NOMO-1 treated with DMSO at 0.1 percent for 48 hours (cell line): ENCODE measurements at regions not wholly inside any gene's neighbourhood (a gene's known extent, or its start where the extent isn't known, plus 50 kb on each side); places are given as distances from the start of the nearest gene placed in this dataset.
A peak's percentile ranks its signal among the peaks of the same experiment; 100 is the strongest.
"Not testable (repeated sequence)": the region's sequence is repeated elsewhere in the genome, so short reads cannot be mapped to it uniquely, and the experiment has no call there.

Source experiments
- DNase-seq: peaks from one replicate; lab custom pipeline; 2025; ENCODE audit not compliant: unreplicated experiment; lab: John Stamatoyannopoulos, UW

GRCh38 chr12:56872366-56872765, 61.8 kb downstream of the SDR9C7 start:
- DNase-seq = no peak

- DNase-seq = no peak
Measured at GRCh38 chr12:56867216-56867615, 67.0 kb downstream of the SDR9C7 start.

GRCh38 chr12:56866493-56866892, 67.7 kb downstream of the SDR9C7 start:
- no peak for DNase-seq

DNA sequence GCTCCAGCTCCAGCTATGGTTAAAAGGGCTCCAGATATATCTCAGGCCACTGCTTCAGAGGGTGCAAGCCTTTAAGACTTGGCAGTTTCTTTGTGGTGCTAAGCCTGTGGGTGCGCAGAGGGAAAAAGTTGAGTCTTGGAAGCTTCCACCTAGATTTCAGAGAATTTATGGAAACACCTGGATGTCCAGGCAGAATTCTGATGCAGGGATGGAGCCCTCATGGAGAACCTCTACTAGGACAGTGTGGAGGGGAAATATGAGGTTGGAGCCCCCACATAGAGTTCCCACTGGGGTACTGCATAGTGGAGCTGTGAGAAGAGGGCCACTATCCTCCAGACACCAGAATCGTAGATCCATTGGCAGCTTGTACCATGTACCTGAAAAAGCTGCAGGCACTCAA, 69.9 kb downstream of the SDR9C7 start:
- DNase-seq = no peak

- DNase-seq = no peak
Measured at GRCh38 chr12:56863789-56864188, 70.4 kb downstream of the SDR9C7 start.

DNA sequence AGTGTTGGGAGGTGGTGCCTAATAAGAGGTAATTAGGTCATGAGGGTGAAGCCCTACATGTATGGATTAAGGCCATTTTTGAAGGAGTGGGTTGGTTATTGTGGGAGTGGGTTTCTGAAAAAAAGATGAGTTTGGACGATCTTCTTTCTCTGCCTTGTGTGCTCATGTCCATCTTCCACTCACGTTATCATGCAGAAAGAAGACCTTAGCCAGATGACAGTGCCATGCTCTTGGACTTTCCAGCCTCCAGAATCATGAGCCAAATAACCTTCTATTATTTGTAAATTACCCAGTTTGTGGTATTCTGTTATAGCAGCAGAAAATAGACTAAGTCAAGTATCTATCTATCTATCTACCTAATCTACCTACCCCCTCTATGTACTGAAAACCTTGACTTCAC, 71.9 kb downstream of the SDR9C7 start:
- no peak for DNase-seq

DNA sequence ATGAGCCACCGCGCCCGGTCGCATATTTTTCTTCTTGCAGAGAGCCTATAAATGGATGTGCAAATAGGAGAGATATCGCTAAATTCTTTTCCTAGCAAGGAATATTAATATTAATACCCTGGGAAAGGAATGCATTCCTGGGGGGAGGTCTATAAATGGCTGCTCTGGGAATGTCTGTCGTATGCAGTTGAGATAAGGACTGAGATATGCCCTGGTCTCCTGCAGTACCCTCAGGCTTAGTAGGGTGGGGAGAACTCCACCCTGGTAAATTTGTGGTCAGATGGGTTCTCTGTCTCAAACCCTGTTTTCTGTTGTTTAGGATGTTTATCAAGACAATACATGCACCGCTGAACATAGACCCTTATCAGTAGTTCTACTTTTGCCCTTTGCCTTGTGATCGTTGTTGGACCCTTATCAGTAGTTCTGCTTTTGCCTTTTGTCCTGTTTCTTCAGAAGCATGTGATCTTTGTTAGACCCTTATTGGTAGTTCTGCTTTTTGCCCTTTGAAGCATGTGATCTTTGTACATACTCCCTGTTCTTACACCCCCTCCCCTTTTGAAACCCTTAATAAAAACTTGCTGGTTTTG, 80.7 kb downstream of the SDR9C7 start:
- DNase-seq = not testable (repeated sequence)

GRCh38 chr12:56851462-56851861, 82.7 kb downstream of the SDR9C7 start:
- DNase-seq = no peak

GRCh38 chr12:56840922-56841321, 77.8 kb downstream of the HSD17B6 start:
- DNase-seq = no peak

DNA sequence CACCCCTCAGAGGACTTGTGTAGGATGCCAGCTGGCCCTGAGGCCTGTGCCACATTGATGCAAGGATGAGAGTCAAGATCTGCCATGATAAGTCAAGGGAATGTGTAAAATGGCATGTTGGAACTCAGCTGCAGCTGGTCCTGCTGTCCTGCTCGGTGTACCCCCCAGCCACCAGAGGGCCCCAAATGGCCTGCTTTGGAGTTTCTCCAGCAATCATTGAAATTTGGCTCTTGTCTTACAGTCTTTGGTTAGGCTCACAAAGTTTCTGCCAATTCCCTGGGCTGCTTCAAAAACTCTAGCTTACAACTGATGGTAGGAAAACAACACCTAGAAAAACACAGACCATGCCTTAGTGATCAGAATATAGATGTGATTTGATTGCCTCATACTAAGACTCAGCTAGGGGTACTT, 76.8 kb downstream of the HSD17B6 start:
- DNase-seq = peak; percentile 19

DNA sequence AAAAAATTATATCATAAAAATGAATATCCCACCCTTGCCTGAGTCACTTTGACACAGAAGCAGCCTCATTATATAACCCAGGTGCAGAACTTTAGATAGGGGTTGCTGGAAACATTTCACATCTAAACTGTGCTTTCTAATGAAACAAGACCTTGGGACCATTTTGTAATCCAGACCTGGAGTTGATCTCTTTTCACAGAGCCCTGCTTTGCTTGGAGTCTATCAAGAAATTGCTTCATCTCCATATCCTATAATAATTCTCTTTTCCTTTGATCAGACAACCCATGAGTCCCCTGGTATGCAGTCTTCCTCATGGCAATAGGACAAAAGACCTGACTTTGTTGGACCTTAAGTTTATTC, 76.3 kb downstream of the HSD17B6 start:
- no peak for DNase-seq

GRCh38 chr12:56838621-56839488, 75.7 kb downstream of the HSD17B6 start:
- no peak for DNase-seq
